D721Med (cell line): ENCODE measurements at regions not wholly inside any gene's neighbourhood (a gene's known extent, or its start where the extent isn't known, plus 50 kb on each side); places are given as distances from the start of the nearest gene placed in this dataset.

Experiments used
- DNase-seq: peaks from one replicate; pipeline ENCODE4 v3.0.0; 2011; ENCODE audit warnings: low spot score; ENCODE audit not compliant: insufficient read length
- FAIRE-seq: peaks from 2 replicates; lab custom pipeline; 2011; peaks lifted over from hg19 to GRCh38; lab: Jason Lieb, UNC
- TF ChIP-seq, protein P1 (sequence below): IDR thresholded peaks from 2 replicates; pipeline ENCODE4 v1.5.1; 2012; ENCODE audit warnings: mild to moderate bottlenecking, control low read depth; ENCODE audit not compliant: insufficient read depth; ENCODE audit errors: missing control alignments

- FAIRE-seq (no peak), DNase-seq (no peak)
- TF ChIP-seq, protein P1, sequence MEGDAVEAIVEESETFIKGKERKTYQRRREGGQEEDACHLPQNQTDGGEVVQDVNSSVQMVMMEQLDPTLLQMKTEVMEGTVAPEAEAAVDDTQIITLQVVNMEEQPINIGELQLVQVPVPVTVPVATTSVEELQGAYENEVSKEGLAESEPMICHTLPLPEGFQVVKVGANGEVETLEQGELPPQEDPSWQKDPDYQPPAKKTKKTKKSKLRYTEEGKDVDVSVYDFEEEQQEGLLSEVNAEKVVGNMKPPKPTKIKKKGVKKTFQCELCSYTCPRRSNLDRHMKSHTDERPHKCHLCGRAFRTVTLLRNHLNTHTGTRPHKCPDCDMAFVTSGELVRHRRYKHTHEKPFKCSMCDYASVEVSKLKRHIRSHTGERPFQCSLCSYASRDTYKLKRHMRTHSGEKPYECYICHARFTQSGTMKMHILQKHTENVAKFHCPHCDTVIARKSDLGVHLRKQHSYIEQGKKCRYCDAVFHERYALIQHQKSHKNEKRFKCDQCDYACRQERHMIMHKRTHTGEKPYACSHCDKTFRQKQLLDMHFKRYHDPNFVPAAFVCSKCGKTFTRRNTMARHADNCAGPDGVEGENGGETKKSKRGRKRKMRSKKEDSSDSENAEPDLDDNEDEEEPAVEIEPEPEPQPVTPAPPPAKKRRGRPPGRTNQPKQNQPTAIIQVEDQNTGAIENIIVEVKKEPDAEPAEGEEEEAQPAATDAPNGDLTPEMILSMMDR, result no peak
Measured at GRCh38 chr5:33174383-33174782, 266.4 kb upstream of the TARS1 start.

DNA sequence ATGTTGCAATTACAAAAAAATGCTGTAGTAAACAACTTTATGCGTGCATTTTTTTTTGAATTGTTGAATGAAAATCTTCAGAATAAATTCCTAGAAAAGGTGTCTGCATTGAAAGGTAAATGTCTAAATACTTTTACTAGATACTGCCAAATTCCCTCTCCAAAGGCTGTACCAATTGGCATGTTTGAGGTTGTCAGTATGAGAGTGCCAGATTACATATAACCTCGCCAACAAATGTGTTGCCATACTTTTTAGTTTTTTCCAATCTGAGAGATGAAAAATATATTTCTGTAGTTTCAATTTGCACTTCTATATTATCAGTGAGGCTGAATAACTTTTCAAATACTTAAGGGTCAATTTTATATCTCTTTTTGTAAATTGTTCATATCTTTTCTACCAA is 261.5 kb upstream of the TARS1 start:
- FAIRE-seq, result no peak
- TF ChIP-seq, protein P1, result no peak
- no peak for DNase-seq

DNA sequence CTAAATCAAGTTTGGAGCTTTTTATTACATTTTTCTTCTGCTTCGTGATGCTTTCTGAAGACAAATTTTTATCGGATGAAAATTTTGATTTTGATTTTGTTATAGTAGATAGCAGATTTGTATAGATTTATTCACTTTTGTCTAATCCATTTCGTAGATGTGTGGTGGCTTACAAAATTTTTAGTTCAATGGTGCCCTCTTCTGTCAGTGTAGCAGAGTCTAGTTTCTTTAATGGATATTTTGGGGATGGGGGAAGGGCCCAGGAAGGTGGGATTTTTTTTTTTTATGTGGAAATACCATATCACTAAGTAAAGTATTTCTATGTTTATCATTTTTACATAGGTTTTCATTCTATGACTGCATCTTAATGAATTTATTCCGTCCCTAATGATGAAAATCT is 259.9 kb upstream of the TARS1 start:
- DNase-seq (no peak), FAIRE-seq (no peak)
- TF ChIP-seq, protein P1, result peak; percentile 65

DNA sequence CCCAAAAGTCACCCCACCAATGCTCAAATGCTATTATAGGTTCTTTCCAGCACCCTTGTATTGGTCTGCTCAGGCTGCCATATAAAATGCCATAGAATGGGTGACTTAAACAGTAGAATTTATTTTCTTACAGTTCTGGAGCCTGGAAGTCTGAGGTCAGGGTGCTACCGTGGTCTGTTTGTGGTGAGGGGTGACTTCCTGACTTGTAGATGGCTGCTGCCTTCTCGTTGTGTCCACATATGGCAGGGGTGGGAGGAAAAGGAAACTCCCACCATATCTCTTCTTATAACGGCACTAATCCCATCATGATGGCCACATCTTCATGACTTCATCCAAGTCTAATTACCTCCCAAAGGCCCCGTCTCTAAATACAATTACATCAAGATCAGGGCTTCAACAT is 257.8 kb upstream of the TARS1 start:
- TF ChIP-seq, protein P1, result no peak
- DNase-seq (no peak), FAIRE-seq (no peak)

DNA sequence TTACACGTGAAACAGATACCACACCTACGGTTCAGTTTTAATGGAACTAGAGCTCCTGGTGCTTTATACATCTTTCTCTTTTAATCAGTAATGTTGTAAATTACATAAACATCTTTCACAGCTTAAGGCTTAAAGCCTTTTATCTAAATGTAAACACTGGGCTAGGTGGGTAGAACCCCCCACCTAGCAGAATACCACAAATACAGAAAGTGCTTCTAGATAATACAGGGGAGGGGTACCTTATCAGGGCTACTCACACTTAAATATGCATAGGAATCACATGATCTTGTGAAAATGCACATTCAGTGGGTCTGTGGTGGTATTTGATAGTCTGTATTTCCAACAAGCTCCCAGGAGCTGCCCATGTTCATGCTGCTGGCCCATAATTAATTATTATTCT is 256.4 kb upstream of the TARS1 start:
- FAIRE-seq, result no peak
- TF ChIP-seq, protein P1, result no peak
- no peak for DNase-seq

DNA sequence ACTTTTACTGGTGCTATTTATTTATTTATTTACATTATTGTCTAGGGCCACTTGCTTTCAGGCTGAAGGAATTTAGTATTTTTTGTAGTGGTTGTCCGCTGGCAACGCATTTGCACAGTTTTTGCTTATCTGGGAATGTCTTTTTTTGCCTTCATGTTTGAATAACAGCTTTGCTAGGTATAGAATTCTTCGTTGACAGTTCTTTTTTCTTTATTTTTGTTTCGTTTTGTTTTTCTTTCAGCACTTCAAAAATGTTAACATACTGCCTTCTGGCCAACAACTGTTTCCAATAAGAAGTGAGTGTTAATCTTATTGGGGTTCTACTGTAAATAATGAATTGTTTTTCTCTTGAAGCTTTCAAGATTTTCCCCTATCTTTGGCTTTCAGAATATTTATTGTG is 252.7 kb upstream of the TARS1 start:
- TF ChIP-seq, protein P1, result no peak
- FAIRE-seq (no peak), DNase-seq (no peak)

DNA sequence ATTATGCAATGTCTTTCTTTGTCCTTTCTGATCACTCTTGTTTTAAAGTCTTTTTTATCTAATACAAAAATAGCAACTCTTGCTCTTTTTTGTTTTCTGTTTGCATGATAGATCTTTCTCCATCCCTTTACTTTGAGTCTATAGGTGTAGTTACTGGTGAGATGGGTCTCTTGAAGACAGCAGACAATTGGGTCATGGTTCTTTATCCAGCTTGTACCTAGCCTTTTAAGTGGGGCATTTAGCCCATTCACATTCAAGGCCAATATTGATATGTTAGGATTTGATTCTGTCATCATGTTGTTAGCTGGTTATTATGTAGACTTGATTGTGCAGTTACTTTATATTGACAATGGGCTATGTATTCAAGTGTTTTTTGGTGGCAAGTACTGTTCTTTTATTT is 245.9 kb upstream of the TARS1 start:
- TF ChIP-seq, protein P1, result no peak
- no peak for FAIRE-seq
- DNase-seq, result no peak
